Neutrophil (primary cell): ENCODE measurements at regions not wholly inside any gene's neighbourhood (a gene's known extent, or its start where the extent isn't known, plus 50 kb on each side); places are given as distances from the start of the nearest gene placed in this dataset.
"Not testable (repeated sequence)": the region's sequence is repeated elsewhere in the genome, so short reads cannot be mapped to it uniquely, and the experiment has no call there.

Experiments used
- H3K27ac ChIP-seq: fragments of 200-600 bp; sonication (generic); 2 replicates; pipeline ENCODE4 v1.5.1; 2016; ENCODE audit warnings: mild to moderate bottlenecking, moderate library complexity
- H3K27me3 ChIP-seq: fragments of 200-600 bp; sonication (generic); 2 replicates; pipeline ENCODE4 v1.6.0; 2016; ENCODE audit warnings: mild to moderate bottlenecking
- H3K36me3 ChIP-seq: fragments of 200-600 bp; sonication (generic); 2 replicates; pipeline ENCODE4 v1.5.1; 2017
- H3K4me1 ChIP-seq, 2 experiments: fragments of 200-600 bp in 1 of 2; sonication (generic) in 1 of 2; 1 replicate in 1 of 2; 2 replicates in 1 of 2; pipeline versions ENCODE4 v1.5.1 to v1.6.1; 2013 to 2016; ENCODE audit warnings: low read depth in 1 of 2, low read length in 1 of 2, mild to moderate bottlenecking in 1 of 2, moderate library complexity in 1 of 2; ENCODE audit not compliant: control insufficient read depth in 1 of 2, insufficient read depth in 1 of 2
- H3K4me3 ChIP-seq, 2 experiments: fragments of 200-600 bp in 1 of 2; sonication (generic) in 1 of 2; 1 replicate in 1 of 2; 2 replicates in 1 of 2; pipeline ENCODE4 v1.5.1; 2013 to 2016; ENCODE audit warnings: low read depth in 1 of 2, low read length in 1 of 2, mild to moderate bottlenecking in 1 of 2, moderate library complexity in 1 of 2
- H3K9me3 ChIP-seq: fragments of 200-600 bp; sonication (generic); 2 replicates; pipeline ENCODE4 v1.5.1; 2016
- TF ChIP-seq, protein P1 (sequence below): fragments of 200-600 bp; sonication (generic); IDR thresholded peaks from 2 replicates; pipeline ENCODE4 v1.5.1; 2016; ENCODE audit warnings: antibody characterized with exemption

DNA sequence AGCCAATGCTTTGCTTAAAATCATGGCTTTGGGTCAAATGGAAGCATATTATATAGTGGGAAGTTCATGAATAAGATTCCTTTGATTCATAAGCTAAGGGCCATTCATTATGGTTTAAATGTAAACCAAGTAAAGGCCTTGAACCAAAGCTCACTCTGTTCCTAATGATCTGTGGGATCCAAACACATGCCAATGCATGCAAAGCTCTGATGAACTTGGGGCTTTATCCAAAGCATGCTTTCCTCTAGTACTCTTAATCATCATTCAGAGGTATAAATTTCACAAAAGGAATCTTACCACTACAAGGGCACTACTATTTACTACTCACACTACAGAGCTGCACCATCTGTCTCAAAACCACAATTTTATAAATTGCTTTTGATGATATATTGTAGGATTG, 102.8 kb upstream of the RBMS1 start:
- Histone ChIP-seq H3K36me3 (no peaks in the 10 kb centered on the region), H3K27ac (no peak overlapping the region), H3K4me1 (peaks cover 4 to 7% of the 10 kb centered on the region in 2 experiments), H3K27me3 (no peaks in the 10 kb centered on the region), H3K9me3 (no peaks in the 10 kb centered on the region), H3K4me3 (no peak overlapping the region)
- TF ChIP-seq, protein P1, sequence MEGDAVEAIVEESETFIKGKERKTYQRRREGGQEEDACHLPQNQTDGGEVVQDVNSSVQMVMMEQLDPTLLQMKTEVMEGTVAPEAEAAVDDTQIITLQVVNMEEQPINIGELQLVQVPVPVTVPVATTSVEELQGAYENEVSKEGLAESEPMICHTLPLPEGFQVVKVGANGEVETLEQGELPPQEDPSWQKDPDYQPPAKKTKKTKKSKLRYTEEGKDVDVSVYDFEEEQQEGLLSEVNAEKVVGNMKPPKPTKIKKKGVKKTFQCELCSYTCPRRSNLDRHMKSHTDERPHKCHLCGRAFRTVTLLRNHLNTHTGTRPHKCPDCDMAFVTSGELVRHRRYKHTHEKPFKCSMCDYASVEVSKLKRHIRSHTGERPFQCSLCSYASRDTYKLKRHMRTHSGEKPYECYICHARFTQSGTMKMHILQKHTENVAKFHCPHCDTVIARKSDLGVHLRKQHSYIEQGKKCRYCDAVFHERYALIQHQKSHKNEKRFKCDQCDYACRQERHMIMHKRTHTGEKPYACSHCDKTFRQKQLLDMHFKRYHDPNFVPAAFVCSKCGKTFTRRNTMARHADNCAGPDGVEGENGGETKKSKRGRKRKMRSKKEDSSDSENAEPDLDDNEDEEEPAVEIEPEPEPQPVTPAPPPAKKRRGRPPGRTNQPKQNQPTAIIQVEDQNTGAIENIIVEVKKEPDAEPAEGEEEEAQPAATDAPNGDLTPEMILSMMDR, result no peak

DNA sequence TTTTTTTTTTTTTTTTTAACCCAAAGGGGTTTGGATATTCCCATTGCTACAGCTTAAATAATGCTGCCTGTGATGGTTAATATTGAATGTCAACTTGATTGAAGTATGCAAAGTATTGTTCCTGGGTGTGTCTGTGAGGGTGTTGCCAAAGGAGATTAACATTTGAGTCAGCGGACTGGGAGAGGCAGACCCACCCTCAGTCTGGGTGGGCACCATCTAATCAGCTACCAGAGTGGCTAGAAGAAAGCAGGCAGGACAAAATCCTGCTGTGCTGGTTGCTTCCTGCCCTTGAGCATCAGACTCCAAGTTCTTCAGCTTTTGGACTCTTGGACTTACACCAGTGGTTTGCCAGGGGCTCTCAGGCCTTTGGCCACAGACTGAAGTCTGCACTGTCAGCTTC, 106.8 kb upstream of the RBMS1 start:
- not testable (repeated sequence) for H3K4me1 ChIP-seq, H3K27ac ChIP-seq, H3K9me3 ChIP-seq, H3K36me3 ChIP-seq, H3K27me3 ChIP-seq, H3K4me3 ChIP-seq

DNA sequence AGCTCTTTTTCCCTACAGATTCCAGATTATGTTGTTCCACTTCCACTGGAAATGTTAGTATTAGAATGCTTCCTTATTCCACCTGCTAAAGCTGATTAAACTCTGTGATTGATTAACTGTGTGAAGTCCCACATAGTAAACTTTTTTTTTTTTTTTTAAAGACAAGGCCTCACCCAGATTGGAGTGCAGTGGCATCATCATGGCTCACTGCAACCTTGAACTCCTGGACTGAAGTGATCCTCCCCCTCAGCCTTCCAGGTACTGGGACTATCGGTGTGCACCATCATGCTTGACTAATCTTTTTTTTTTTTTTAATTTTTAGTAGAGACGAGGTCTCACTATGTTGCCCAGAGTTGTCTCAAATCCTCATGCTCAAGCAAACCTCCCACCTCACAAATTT, 108.5 kb upstream of the RBMS1 start:
- H3K4me3 ChIP-seq, result no peak overlapping the region
- TF ChIP-seq, protein P1, result no peak
- no peaks in the 10 kb centered on the region for H3K4me1 ChIP-seq
- H3K27me3 ChIP-seq, result no peaks in the 10 kb centered on the region
- H3K36me3 ChIP-seq, result no peaks in the 10 kb centered on the region
- no peak overlapping the region for H3K27ac ChIP-seq
- no peaks in the 10 kb centered on the region for H3K9me3 ChIP-seq

DNA sequence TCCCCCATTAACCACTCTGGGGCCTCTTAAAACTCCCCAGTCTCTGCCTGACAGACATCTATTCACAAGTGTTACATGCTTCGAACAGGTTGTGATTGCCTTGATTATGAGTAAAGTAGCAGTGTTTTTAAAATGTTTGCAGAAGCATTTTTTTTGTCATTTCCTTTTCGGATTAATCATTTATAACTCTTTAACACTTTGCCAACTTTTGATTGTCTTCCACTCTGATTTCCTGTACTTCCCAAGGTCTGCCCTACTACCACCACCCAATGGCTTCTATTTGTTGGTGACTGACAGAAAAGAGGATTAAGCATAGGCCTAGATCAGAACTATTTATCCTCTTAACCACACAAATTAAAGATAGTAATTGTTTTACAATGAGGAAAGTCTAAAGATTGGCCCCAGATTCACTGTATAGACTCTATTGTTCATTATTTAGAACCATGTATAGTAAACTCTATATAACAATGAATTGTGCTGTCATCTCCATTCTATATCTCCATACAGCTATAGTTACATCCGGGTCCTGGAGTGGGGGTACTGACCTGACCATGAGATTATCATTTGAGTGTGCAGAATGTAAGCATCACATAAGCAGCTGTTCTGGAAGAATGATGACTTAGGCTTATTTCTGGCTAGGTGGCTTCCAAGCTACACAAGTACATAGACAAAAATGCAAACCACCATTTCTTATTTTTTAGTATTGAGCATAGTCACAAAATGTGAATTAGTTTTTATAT, 110.3 kb upstream of the RBMS1 start:
- TF ChIP-seq, protein P1, result no peak
- H3K36me3 ChIP-seq, result no peaks in the 10 kb centered on the region

DNA sequence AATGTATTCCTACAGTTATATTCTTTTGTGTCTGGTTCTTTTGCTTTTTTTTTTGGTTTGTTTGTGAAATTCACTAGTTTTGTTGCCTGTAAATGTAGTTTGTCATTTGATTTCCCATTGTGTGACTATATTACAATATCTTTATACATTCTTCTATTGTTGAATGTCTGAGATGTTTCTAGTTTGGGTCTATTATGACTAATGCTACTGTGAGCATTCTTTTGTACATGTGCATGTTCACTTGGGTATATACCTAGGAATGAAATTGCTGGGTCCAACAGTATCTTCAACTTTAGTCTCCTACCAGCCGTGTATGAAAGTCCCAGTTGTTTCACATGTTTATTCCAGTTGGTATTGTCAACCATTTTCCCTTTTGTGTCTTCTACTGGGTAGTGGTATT, 112.7 kb upstream of the RBMS1 start:
- Histone ChIP-seq H3K36me3 (no peaks in the 10 kb centered on the region), H3K4me1 (no peaks in the 10 kb centered on the region), H3K27me3 (no peaks in the 10 kb centered on the region), H3K9me3 (no peaks in the 10 kb centered on the region), H3K4me3 (no peak overlapping the region), H3K27ac (no peak overlapping the region)
- TF ChIP-seq, protein P1, result no peak

More for the DNA sequence above, 110.3 kb upstream of the RBMS1 start:
- Histone ChIP-seq H3K27ac (no peak overlapping the region), H3K4me1 (no peaks in the 10 kb centered on the region), H3K4me3 (no peak overlapping the region), H3K9me3 (no peaks in the 10 kb centered on the region), H3K27me3 (no peaks in the 10 kb centered on the region)

DNA sequence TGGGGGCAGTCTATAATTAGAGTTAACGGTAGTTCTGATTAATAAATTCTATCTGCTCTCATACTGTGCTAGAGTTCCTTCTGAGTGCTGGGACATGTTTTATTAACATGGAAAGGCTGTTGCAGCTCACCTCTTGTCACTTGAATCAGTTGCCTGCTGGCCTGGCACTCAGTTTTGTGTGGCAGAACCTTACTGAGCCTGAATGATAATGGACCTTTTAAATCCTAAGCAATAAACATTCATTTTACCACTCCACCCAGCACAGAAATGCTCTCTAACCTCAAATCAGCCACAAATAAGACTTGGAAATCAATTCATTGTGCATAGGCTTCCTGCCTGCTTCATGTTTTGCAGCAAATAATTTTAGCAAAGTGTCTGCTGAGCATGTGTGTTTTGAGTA, 115.0 kb upstream of the RBMS1 start:
- Histone ChIP-seq H3K4me1 (no peaks in the 10 kb centered on the region), H3K4me3 (no peak overlapping the region), H3K27me3 (no peaks in the 10 kb centered on the region), H3K9me3 (no peaks in the 10 kb centered on the region), H3K27ac (no peak overlapping the region), H3K36me3 (no peaks in the 10 kb centered on the region)
- TF ChIP-seq, protein P1, result no peak
